Neutrophil (primary cell): ENCODE measurements at regions not wholly inside any gene's neighbourhood (a gene's known extent, or its start where the extent isn't known, plus 50 kb on each side); places are given as distances from the start of the nearest gene placed in this dataset.

ENCODE experiments used
- H3K27ac ChIP-seq: fragments of 200-600 bp; sonication (generic); 2 replicates; pipeline ENCODE4 v1.5.1; 2016; ENCODE audit warnings: mild to moderate bottlenecking, moderate library complexity
- H3K27me3 ChIP-seq: fragments of 200-600 bp; sonication (generic); 2 replicates; pipeline ENCODE4 v1.6.0; 2016; ENCODE audit warnings: mild to moderate bottlenecking
- H3K36me3 ChIP-seq: fragments of 200-600 bp; sonication (generic); 2 replicates; pipeline ENCODE4 v1.5.1; 2017
- H3K4me1 ChIP-seq, 2 experiments: fragments of 200-600 bp in 1 of 2; sonication (generic) in 1 of 2; 1 replicate in 1 of 2; 2 replicates in 1 of 2; pipeline versions ENCODE4 v1.5.1 to v1.6.1; 2013 to 2016; ENCODE audit warnings: low read depth in 1 of 2, low read length in 1 of 2, mild to moderate bottlenecking in 1 of 2, moderate library complexity in 1 of 2; ENCODE audit not compliant: control insufficient read depth in 1 of 2, insufficient read depth in 1 of 2
- H3K4me3 ChIP-seq, 2 experiments: fragments of 200-600 bp in 1 of 2; sonication (generic) in 1 of 2; 1 replicate in 1 of 2; 2 replicates in 1 of 2; pipeline ENCODE4 v1.5.1; 2013 to 2016; ENCODE audit warnings: low read depth in 1 of 2, low read length in 1 of 2, mild to moderate bottlenecking in 1 of 2, moderate library complexity in 1 of 2
- H3K9me3 ChIP-seq: fragments of 200-600 bp; sonication (generic); 2 replicates; pipeline ENCODE4 v1.5.1; 2016
- CTCF ChIP-seq: fragments of 200-600 bp; sonication (generic); IDR thresholded peaks from 2 replicates; pipeline ENCODE4 v1.5.1; 2016; ENCODE audit warnings: antibody characterized with exemption

GRCh38 chr22:48560389-48560751 is 1267.3 kb downstream of the BRD1 start:
- no peaks in the 10 kb centered on the region for H3K9me3 ChIP-seq
- H3K27ac ChIP-seq = no peak overlapping the region
- peaks cover 7% of the 10 kb centered on the region for H3K27me3 ChIP-seq
- TF ChIP-seq CTCF = no peak
- H3K4me3 ChIP-seq = no peak overlapping the region
- no peaks in the 10 kb centered on the region for H3K36me3 ChIP-seq
- no peaks in the 10 kb centered on the region for H3K4me1 ChIP-seq

- TF ChIP-seq CTCF = no peak
- H3K4me1 ChIP-seq = no peaks in the 10 kb centered on the region
- no peak overlapping the region for H3K27ac ChIP-seq
- peaks cover 1% of the 10 kb centered on the region for H3K27me3 ChIP-seq
- H3K9me3 ChIP-seq = no peaks in the 10 kb centered on the region
- no peak overlapping the region for H3K4me3 ChIP-seq
- no peaks in the 10 kb centered on the region for H3K36me3 ChIP-seq
Measured at GRCh38 chr22:48559647-48560388, 1267.9 kb downstream of the BRD1 start.

DNA sequence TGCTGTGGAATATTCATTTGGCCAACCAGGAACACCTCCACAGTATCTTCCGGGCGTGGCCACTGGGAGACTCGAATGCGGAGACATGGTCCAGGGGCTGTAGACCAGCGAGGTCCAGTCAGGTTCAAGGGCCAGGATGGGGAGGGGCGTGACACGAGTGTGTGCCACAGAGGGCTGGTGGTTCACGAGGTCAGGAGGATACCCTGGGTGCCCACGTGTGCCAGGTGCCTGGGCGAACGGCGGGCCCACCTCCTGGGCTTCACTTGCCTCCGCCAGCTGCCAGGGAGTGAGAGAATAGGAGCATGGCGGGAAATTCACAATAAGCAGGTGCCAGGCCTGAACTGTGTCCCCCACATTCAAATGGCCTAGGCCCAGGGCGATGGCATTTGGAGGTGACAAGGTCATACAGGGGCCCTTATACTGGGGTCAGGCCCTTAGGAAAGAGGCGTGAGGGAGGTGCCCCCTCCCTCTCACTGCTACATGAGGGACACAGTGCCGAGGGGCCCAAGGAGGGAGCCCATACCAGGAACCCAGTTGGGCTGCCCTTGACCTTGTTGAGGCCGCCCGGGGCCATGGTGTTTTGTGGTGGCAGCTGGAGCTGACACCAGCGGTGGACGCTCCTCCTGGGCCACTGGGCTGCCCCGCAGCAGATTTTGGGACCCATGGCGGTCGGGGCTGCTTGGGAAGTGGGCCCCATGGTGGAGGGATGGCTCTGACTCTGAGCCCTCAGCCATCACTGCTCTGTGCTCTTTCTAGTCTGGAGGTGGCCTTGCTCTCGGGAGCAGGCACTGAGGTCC is 1268.9 kb downstream of the BRD1 start:
- TF ChIP-seq CTCF = no peak
- no peaks in the 10 kb centered on the region for H3K9me3 ChIP-seq
- H3K27me3 ChIP-seq = no peaks in the 10 kb centered on the region
- H3K36me3 ChIP-seq = no peaks in the 10 kb centered on the region
- H3K27ac ChIP-seq = no peak overlapping the region
- no peak overlapping the region for H3K4me3 ChIP-seq
- no peaks in the 10 kb centered on the region for H3K4me1 ChIP-seq

- Histone ChIP-seq H3K36me3 (no peaks in the 10 kb centered on the region), H3K9me3 (no peaks in the 10 kb centered on the region), H3K4me1 (no peaks in the 10 kb centered on the region), H3K27ac (no peak overlapping the region), H3K4me3 (no peak overlapping the region), H3K27me3 (no peaks in the 10 kb centered on the region)
- TF ChIP-seq CTCF = no peak
Measured at GRCh38 chr22:48558016-48558415, 1269.7 kb downstream of the BRD1 start.

GRCh38 chr22:48557473-48557872 is 1270.2 kb downstream of the BRD1 start:
- Histone ChIP-seq H3K4me1 (no peaks in the 10 kb centered on the region), H3K36me3 (no peaks in the 10 kb centered on the region), H3K4me3 (no peak overlapping the region), H3K27ac (no peak overlapping the region), H3K27me3 (no peaks in the 10 kb centered on the region), H3K9me3 (no peaks in the 10 kb centered on the region)
- no peak for TF ChIP-seq CTCF
